Vagina (tissue), 2 donors: ENCODE measurements at regions not wholly inside any gene's neighbourhood (a gene's known extent, or its start where the extent isn't known, plus 50 kb on each side); places are given as distances from the start of the nearest gene placed in this dataset.

ENCODE experiments used
- DNase-seq, 2 donors: peaks; one replicate each; pipeline ENCODE4 v3.0.0-alpha.2; 2017; ENCODE audit errors: extremely low spot score in 2 of 2
- H3K27ac ChIP-seq: fragments of 200-600 bp; sonication (generic); one replicate; pipeline ENCODE4 v1.5.1; 2019
- H3K27me3 ChIP-seq: fragments of 200-600 bp; sonication (generic); one replicate; pipeline ENCODE4 v1.5.1; 2019
- H3K36me3 ChIP-seq, 2 donors: fragments of 200-600 bp; sonication (generic); one replicate each; pipeline ENCODE4 v1.5.1; 2017 to 2019
- H3K4me1 ChIP-seq: fragments of 200-600 bp; sonication (generic); one replicate; pipeline ENCODE4 v1.5.1; 2019
- H3K4me3 ChIP-seq, 2 donors: fragments of 200-600 bp; sonication (generic); 1 replicate in 1 of 2; 2 replicates in 1 of 2; pipeline ENCODE4 v1.5.1; 2016 to 2019
- H3K9me3 ChIP-seq: fragments of 200-600 bp; sonication (generic); one replicate; pipeline ENCODE4 v1.5.1; 2019
- POLR2A ChIP-seq, 2 donors: fragments of 450-650 bp; IDR thresholded peaks; one replicate each; pipeline ENCODE4 v1.6.1; 2017; ENCODE audit warnings: antibody characterized with exemption in 2 of 2, mild to moderate bottlenecking in 2 of 2, moderate library complexity in 2 of 2
- POLR2AphosphoS5 ChIP-seq, 2 donors: sonication (generic); formaldehyde crosslinking; IDR thresholded peaks; one replicate each; pipeline ENCODE4 v1.9.0; 2017; ENCODE audit warnings: antibody characterized with exemption in 2 of 2, mild to moderate bottlenecking in 2 of 2, low read depth in 1 of 2; ENCODE audit not compliant: insufficient read depth in 1 of 2
- intact Hi-C: fragments of 100-400 bp; cut with DNase I; formaldehyde crosslinking; loops from one replicate; pipeline ENCODE4 v1.15.1; 2023
- TF ChIP-seq, protein P1 (sequence below), 3 experiments: fragments of 450-650 bp in 2 of 3; fragments of 200-600 bp in 1 of 3; sonication (generic) in 1 of 3; IDR thresholded peaks; one replicate each; pipeline ENCODE4 v1.5.1; 2017 to 2019; ENCODE audit warnings: antibody characterized with exemption in 3 of 3, mild to moderate bottlenecking in 2 of 3, moderate library complexity in 2 of 3

DNA sequence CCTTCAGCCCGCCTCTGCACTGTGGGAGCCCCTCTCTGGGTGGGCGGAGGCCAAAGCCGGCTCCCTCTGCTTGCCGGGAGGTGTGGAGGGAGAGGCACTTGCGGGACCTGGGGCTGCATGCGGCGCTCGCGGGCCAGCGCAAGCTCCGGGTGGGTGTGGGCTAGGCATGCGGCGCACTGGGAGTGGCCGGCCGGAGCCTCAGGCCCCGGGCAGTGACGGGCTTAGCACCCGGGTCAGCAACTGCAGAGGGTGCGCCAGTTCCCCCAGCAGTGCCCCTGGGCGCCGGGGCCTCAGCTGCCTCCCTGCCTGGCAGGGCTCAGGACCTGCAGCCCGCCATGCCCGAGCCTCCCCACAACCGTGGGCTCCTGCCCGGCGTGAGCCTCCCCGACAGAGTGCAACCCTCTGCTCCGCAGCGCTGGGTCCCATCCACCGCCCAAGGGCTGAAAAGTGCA is 98.9 kb upstream of the POU1F1 start:
- Histone ChIP-seq H3K27ac (no peak overlapping the region), H3K4me1 (no peaks in the 10 kb centered on the region), H3K9me3 (no peaks in the 10 kb centered on the region), H3K36me3 (no peaks in the 10 kb centered on the region), H3K27me3 (no peaks in the 10 kb centered on the region), H3K4me3 (no peak overlapping the region)
- TF ChIP-seq, protein P1, sequence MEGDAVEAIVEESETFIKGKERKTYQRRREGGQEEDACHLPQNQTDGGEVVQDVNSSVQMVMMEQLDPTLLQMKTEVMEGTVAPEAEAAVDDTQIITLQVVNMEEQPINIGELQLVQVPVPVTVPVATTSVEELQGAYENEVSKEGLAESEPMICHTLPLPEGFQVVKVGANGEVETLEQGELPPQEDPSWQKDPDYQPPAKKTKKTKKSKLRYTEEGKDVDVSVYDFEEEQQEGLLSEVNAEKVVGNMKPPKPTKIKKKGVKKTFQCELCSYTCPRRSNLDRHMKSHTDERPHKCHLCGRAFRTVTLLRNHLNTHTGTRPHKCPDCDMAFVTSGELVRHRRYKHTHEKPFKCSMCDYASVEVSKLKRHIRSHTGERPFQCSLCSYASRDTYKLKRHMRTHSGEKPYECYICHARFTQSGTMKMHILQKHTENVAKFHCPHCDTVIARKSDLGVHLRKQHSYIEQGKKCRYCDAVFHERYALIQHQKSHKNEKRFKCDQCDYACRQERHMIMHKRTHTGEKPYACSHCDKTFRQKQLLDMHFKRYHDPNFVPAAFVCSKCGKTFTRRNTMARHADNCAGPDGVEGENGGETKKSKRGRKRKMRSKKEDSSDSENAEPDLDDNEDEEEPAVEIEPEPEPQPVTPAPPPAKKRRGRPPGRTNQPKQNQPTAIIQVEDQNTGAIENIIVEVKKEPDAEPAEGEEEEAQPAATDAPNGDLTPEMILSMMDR (IDR thresholded peaks at IDR 0.05): no peak
- TF ChIP-seq POLR2AphosphoS5 (IDR thresholded peaks at IDR 0.05; ENCODE audit: insufficient read depth in 1 of 2, low read depth in 1 of 2): no peak
- no peak for TF ChIP-seq POLR2A (IDR thresholded peaks at IDR 0.05)
- intact Hi-C loops: no loop called here
- DNase-seq: no peak

DNA sequence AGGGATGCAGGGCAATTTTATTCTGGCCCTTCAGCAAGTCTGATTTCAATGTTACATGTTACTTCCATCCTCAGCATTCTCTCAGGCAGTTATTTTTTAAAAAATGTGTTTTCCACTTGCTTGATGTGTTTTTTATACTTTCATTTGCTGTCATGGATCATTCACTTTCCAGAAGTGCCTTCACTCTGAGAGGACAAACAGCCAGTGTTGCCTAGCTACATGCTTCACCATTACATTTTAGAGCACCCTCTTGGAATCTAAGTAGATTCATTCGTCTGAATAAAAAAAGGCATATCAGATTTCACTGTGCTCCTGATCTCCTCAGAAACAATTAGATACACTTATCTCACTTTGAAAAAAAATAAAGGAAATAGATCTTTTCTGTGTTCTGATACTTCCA is 93.6 kb upstream of the POU1F1 start:
- Histone ChIP-seq H3K4me3 (no peak overlapping the region), H3K27ac (no peak overlapping the region), H3K27me3 (no peaks in the 10 kb centered on the region), H3K9me3 (no peaks in the 10 kb centered on the region), H3K36me3 (no peaks in the 10 kb centered on the region), H3K4me1 (no peaks in the 10 kb centered on the region)
- intact Hi-C loops: no loop called here
- TF ChIP-seq POLR2AphosphoS5 (IDR thresholded peaks at IDR 0.05; ENCODE audit: insufficient read depth in 1 of 2, low read depth in 1 of 2) (no peak), POLR2A (IDR thresholded peaks at IDR 0.05) (no peak)
- TF ChIP-seq, protein P1 (IDR thresholded peaks at IDR 0.05): no peak
- no peak for DNase-seq

- no peaks in the 10 kb centered on the region for H3K36me3 ChIP-seq
- TF ChIP-seq, protein P1 (IDR thresholded peaks at IDR 0.05): no peak
- TF ChIP-seq POLR2A (IDR thresholded peaks at IDR 0.05) (no peak), POLR2AphosphoS5 (IDR thresholded peaks at IDR 0.05; ENCODE audit: insufficient read depth in 1 of 2, low read depth in 1 of 2) (no peak)
- no peaks in the 10 kb centered on the region for H3K4me1 ChIP-seq
- H3K27ac ChIP-seq: no peak overlapping the region
- no peaks in the 10 kb centered on the region for H3K9me3 ChIP-seq
- H3K27me3 ChIP-seq: no peaks in the 10 kb centered on the region
- no peak overlapping the region for H3K4me3 ChIP-seq
- intact Hi-C loops: no loop called here
- no peak for DNase-seq
These were observed 91.4 kb upstream of the POU1F1 start for GRCh38 chr3:87367736-87368135.

GRCh38 chr3:87363721-87364120 is 87.3 kb upstream of the POU1F1 start:
- TF ChIP-seq POLR2A (IDR thresholded peaks at IDR 0.05) (no peak), POLR2AphosphoS5 (IDR thresholded peaks at IDR 0.05; ENCODE audit: insufficient read depth in 1 of 2, low read depth in 1 of 2) (no peak)
- Histone ChIP-seq H3K27me3 (no peaks in the 10 kb centered on the region), H3K9me3 (no peaks in the 10 kb centered on the region), H3K4me1 (no peaks in the 10 kb centered on the region), H3K36me3 (no peaks in the 10 kb centered on the region), H3K4me3 (no peak overlapping the region), H3K27ac (no peak overlapping the region)
- no peak for DNase-seq
- intact Hi-C loops: no loop called here

DNA sequence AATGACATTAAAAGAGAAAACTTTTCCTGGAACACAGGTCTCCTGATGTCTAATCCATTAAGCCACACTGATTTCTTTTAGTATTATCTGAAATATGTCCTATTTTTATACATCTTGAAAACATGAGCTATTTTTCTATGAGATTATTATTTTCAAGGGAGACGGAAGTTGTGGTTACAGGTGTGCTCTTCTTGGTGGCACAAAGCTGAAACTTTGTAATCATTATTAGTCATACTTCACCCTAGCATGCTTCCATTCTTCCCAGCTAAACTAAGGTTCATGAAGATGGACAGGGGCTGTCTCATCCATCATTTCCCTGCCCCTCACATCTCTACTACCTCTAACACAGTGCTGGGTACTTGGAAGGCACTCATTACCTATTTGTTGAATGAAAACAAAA is 85.6 kb upstream of the POU1F1 start:
- intact Hi-C loops: no loop called here
- Histone ChIP-seq H3K36me3 (no peaks in the 10 kb centered on the region), H3K4me3 (no peak overlapping the region), H3K9me3 (no peaks in the 10 kb centered on the region), H3K27ac (no peak overlapping the region), H3K27me3 (no peaks in the 10 kb centered on the region), H3K4me1 (no peaks in the 10 kb centered on the region)
- no peak for DNase-seq
- TF ChIP-seq, protein P1 (IDR thresholded peaks at IDR 0.05): no peak
- TF ChIP-seq POLR2A (IDR thresholded peaks at IDR 0.05) (no peak), POLR2AphosphoS5 (IDR thresholded peaks at IDR 0.05; ENCODE audit: insufficient read depth in 1 of 2, low read depth in 1 of 2) (no peak)
